Right cardiac atrium (tissue), 5 donors: ENCODE measurements at regions not wholly inside any gene's neighbourhood (a gene's known extent, or its start where the extent isn't known, plus 50 kb on each side); places are given as distances from the start of the nearest gene placed in this dataset.

Experiments used
- ATAC-seq, 2 donors: fragments of 200-7000 bp; cut with Tn5 transposase; one replicate each; pipeline versions ENCODE4 v1.8.0 to v1.9.1; 2020; ENCODE audit warnings: moderate library complexity in 2 of 2, mild to moderate bottlenecking in 1 of 2
- DNase-seq, 3 donors: peaks; one replicate each; pipeline ENCODE4 v3.0.0-alpha.2; 2020
- H3K27ac ChIP-seq: one replicate; pipeline ENCODE4 v1.5.1; 2013; ENCODE audit warnings: mild to moderate bottlenecking, low read length, control low read depth, moderate library complexity
- H3K27me3 ChIP-seq: one replicate; pipeline ENCODE4 v1.6.1; 2013; ENCODE audit not compliant: control insufficient read depth, insufficient read depth
- H3K4me1 ChIP-seq: one replicate; pipeline ENCODE4 v1.6.1; 2013; ENCODE audit warnings: low read length; ENCODE audit not compliant: control insufficient read depth, insufficient read depth
- H3K4me3 ChIP-seq: one replicate; pipeline ENCODE4 v1.5.1; 2013; ENCODE audit warnings: low read length, control low read depth
- H3K9me3 ChIP-seq: one replicate; pipeline ENCODE4 v1.6.1; 2013; ENCODE audit warnings: low read length; ENCODE audit not compliant: control insufficient read depth
- WGBS: extraction: QIAGEN DNeasy Blood & Tissue Kit; methylation state at CpG from one replicate; pipeline ENCODE4 v1.1.7; 2013; 5-methylcytosine and 5-hydroxymethylcytosine counted together
- intact Hi-C, 4 donors: fragments of 100-400 bp; cut with DNase I; formaldehyde crosslinking; loops; one replicate each; pipeline versions ENCODE4 v1.11.0 to v1.14.0; 2022 to 2023
- donor health status: healthy with polysubstance abuse.
- donor health status: DM: no; HTN: yes; CAD: no.
- donor health status: DM: no; HTN: no; CAD: no.
- donor health status: DM: no; HTN: yes; CAD: no; lungs with severe emphysema.
- donor health status: DM: yes; HTN: yes; CAD: no.

DNA sequence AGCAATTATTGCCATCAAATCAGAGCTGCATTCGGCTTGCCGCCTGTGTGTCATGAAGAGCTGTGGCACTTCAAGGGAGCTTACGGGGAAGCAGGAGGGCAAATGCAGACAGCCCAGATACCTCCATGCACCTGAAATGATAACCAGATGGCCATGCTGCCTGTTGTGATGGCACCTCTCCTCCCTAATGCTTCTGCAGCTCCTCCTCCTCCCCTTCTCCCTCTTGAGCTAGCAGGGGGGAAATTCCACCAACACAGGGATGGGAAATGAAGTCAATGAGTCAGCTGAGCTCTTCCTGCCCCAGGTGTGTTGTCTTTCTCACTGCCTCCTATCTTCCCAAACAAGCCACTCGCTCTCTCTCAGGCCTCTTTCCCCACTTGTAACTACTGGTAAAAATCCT lies 565.0 kb downstream of the BCOR start:
- 91% methylated on average over 4 of the region's 4 CpGs for WGBS
- no peak for ATAC-seq

DNA sequence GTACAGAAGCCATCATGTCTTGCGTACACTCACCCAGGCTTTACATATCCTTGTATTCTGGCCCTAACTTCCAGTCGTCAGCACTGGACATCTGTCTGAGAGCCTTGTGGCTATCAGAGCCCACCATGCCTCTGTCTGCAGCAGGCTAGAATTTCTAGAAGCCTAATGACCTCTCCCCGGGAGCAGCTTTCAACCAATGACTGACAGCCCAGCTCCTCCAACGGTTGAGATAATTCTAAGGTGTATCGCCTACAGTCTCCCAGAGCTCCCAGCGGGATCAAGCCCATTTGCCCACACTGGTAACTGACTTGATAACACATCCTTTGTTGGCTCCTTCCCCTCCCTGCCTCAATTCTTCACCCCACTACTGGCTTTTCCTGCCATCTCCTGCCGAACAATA lies 562.8 kb downstream of the BCOR start:
- WGBS = 95% methylated on average over 7 of the region's 7 CpGs

More for the DNA sequence above, 565.0 kb downstream of the BCOR start:
- Histone ChIP-seq H3K27me3 (no peaks in the 10 kb centered on the region), H3K9me3 (no peaks in the 10 kb centered on the region), H3K27ac (no peak overlapping the region), H3K4me3 (no peak overlapping the region), H3K4me1 (no peaks in the 10 kb centered on the region)
- intact Hi-C loops = no loop called here
- no peak for DNase-seq

DNA sequence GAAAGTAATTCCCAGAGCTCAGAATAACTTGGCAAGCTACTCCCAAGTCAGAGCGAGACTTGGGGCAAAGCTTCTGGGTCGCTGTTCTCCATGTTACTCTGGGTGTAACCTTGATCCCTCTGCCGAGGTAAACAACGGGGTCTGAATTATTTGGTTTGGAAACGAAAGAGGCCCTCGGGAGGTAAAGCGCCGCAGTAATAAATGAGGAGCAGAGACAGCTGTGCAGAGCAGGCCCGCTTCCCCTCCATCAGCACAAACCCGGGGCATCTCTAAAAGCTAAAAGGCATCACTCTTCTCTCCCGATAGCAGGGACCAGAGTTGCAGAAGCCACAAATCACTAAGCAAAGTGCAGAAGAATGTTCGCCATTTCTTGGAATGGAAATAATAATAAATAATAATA lies 561.5 kb downstream of the BCOR start:
- DNase-seq (no peak), ATAC-seq (no peak)
- intact Hi-C loops = no loop called here
- WGBS = 54% methylated on average over 12 of the region's 12 CpGs
- no peak overlapping the region for H3K27ac ChIP-seq
- H3K4me3 ChIP-seq = no peak overlapping the region
- H3K9me3 ChIP-seq = no peaks in the 10 kb centered on the region
- H3K4me1 ChIP-seq = no peaks in the 10 kb centered on the region
- H3K27me3 ChIP-seq = no peaks in the 10 kb centered on the region

More for the DNA sequence above, 562.8 kb downstream of the BCOR start:
- no peak overlapping the region for H3K4me3 ChIP-seq
- DNase-seq (no peak), ATAC-seq (no peak)
- no peak overlapping the region for H3K27ac ChIP-seq
- no peaks in the 10 kb centered on the region for H3K9me3 ChIP-seq
- H3K4me1 ChIP-seq = no peaks in the 10 kb centered on the region
- H3K27me3 ChIP-seq = no peaks in the 10 kb centered on the region
- intact Hi-C loops = no loop called here

DNA sequence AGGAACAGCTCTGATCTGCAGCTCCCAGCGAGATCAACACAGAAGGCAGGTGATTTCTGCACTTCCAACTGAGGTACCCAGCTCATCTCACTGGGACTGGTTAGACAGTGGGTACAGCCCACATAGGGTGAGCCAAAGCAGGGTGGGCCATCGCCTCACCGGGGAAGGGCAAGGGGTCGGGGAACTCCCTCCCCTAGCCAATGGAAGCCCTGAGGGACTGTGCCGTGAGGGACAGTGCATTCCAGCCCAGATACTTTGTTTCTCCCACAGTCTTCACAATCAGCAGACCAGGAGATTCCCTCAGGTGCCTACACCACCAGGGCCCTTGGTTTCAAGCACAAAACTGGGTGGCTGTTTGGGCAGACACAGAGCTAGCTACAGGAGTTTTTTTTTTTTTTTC lies 555.9 kb downstream of the BCOR start:
- intact Hi-C loops = no loop called here
- Histone ChIP-seq H3K4me1 (no peaks in the 10 kb centered on the region), H3K9me3 (no peaks in the 10 kb centered on the region), H3K4me3 (no peak overlapping the region), H3K27me3 (no peaks in the 10 kb centered on the region), H3K27ac (no peak overlapping the region)
- WGBS = 80% methylated on average over 5 of the region's 5 CpGs
- DNase-seq (no peak), ATAC-seq (no peak)

DNA sequence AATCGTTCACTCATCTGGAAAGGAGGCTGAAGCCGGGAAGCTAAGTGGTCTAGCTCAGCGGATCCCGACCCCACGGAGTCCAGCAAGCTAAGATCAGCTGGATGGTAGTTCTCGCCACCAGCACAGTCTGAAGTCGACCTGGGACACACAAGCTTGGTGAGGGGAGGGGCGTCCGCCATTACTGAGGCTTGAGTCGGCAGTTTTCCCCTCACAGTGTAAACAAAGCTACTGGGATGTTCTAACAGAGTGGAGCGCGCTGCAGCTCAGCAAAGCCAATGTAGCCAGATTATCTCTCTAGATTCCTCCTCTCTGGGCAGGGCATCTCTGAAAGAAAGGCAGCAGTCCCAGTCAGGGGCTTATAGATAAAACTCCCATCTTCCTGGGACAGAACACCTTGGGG lies 555.4 kb downstream of the BCOR start:
- DNase-seq (no peak), ATAC-seq (no peak)
- WGBS = 85% methylated on average over 12 of the region's 12 CpGs
- no peaks in the 10 kb centered on the region for H3K9me3 ChIP-seq
- no peaks in the 10 kb centered on the region for H3K27me3 ChIP-seq
- H3K4me1 ChIP-seq = no peaks in the 10 kb centered on the region
- H3K27ac ChIP-seq = no peak overlapping the region
- H3K4me3 ChIP-seq = no peak overlapping the region
- intact Hi-C loops = no loop called here

DNA sequence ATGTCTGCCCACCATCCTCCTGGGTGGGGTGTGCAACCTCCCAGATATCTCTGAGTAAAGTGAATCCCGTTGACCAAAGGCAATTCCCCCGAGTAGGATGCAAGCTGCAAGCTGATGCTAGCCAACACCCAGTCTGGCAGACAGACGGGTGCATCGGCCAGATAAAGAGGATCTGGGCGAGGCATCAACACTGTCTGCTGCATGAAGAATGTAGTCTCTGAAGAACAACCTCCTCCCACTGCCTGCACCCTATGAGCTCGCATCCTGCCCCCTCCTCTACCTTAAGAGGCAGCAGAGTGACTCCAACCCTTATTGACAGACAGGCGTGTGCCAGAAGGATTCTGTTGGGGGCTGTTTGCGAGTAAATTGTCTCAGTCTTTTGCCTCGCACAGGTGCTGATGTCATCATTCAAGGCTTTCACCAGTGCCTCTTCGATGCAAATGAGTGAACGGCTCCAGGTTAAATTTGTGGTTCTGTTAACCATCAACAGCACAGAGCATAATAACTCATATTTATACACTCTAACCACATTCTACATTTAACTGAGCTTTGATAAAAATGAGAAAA lies 546.9 kb downstream of the BCOR start:
- WGBS = 47% methylated on average over 11 of the region's 11 CpGs
- H3K27me3 ChIP-seq = no peaks in the 10 kb centered on the region
- intact Hi-C loops = no loop called here
- ATAC-seq (no peak), DNase-seq (no peak)
- peaks cover 1% of the 10 kb centered on the region for H3K4me1 ChIP-seq
- no peaks in the 10 kb centered on the region for H3K9me3 ChIP-seq
- no peak overlapping the region for H3K27ac ChIP-seq
- no peak overlapping the region for H3K4me3 ChIP-seq

DNA sequence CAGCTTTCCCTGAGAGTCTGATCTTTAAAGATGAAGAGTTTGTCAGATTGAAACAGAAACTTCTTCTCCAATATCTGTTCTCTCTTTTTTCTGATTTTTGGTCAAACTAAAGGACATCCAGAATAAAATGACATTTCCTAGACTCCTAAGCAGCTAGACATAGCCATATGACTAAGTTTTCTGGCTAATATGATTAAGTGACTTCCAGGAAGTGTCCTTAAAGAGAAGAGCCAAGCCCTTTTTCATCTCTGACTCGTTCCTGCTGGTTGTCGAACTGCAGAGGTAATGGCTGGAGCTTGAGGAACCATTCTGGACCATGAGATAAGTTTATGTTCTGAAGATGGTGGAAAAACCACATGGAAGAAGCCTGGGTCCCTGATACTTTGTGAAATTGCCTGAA lies 546.0 kb downstream of the BCOR start:
- 33% methylated on average over 2 of the region's 2 CpGs for WGBS
- peaks cover 1% of the 10 kb centered on the region for H3K4me1 ChIP-seq
- no peaks in the 10 kb centered on the region for H3K9me3 ChIP-seq
- DNase-seq (no peak), ATAC-seq (no peak)
- no peaks in the 10 kb centered on the region for H3K27me3 ChIP-seq
- intact Hi-C loops = no loop called here
- no peak overlapping the region for H3K4me3 ChIP-seq
- no peak overlapping the region for H3K27ac ChIP-seq

DNA sequence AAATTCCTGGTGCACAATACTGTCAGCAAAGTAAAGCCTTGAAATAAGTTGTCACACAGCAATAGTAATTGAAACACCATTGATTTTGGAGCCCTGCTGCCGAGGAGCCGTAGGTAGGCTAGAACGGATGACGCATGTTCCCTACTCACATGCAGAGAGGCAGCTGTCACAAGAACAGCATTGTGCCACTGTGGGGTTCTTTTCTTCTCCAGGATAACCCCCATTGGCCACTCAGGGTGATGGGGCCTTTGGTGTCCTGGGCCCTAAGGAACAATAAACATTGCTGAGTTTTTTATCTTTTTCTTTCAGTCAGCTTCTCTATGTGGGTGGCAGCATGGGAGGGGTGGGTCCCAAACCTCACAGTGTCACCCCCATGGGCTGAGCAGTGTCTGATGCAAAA lies 542.3 kb downstream of the BCOR start:
- ATAC-seq (no peak), DNase-seq (no peak)
- Histone ChIP-seq H3K4me1 (peaks cover 1% of the 10 kb centered on the region), H3K27me3 (no peaks in the 10 kb centered on the region), H3K27ac (no peak overlapping the region), H3K4me3 (no peak overlapping the region), H3K9me3 (no peaks in the 10 kb centered on the region)
- intact Hi-C loops = no loop called here
- WGBS = 97% methylated on average over 4 of the region's 4 CpGs

DNA sequence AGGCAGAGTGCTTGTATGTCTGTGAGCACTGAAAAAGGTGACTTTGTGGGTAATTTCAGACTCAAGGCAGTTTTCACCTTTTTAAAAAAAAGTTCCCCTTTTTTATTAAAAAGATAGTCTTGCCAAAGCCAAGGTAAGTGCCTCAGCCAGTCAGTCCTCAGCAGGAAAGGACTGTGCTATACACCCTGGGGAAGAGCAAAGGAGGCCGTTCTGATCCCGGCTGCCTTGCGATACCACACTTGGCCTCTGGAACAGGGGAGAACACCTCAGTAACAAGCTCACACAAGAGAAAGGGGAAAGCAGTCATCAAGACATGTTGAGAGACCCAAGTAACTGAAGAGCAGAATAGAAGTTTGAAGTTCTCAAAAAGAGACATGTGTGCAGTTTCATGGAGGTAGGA lies 541.7 kb downstream of the BCOR start:
- Histone ChIP-seq H3K4me3 (no peak overlapping the region), H3K4me1 (peaks cover 1% of the 10 kb centered on the region), H3K27me3 (no peaks in the 10 kb centered on the region), H3K27ac (no peak overlapping the region), H3K9me3 (no peaks in the 10 kb centered on the region)
- no peak for ATAC-seq
- no peak for DNase-seq
- intact Hi-C loops = no loop called here
- 88% methylated on average over 3 of the region's 3 CpGs for WGBS

DNA sequence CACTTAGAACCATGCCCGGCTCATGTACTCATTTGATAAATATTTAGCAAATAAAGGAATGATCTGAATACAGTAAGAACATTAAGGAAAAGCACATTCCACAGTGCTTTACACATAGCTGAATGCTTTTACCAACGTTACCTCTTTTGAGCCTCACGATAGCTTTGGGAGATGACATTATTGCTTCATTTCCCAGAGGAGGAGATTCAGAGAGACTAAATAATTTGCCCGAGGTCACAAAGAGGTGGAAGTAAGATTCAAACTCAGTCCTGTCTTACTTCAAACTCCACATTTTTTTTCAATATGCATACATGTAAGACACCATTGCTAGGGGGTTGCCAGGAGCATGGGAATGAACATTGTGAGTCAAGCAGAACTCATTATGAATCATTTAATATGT lies 538.5 kb downstream of the BCOR start:
- WGBS = 87% methylated on average over 4 of the region's 4 CpGs
- Histone ChIP-seq H3K27me3 (no peaks in the 10 kb centered on the region), H3K9me3 (no peaks in the 10 kb centered on the region), H3K4me1 (no peaks in the 10 kb centered on the region), H3K27ac (no peak overlapping the region), H3K4me3 (no peak overlapping the region)
- no peak for DNase-seq
- ATAC-seq = no peak
- intact Hi-C loops = no loop called here

DNA sequence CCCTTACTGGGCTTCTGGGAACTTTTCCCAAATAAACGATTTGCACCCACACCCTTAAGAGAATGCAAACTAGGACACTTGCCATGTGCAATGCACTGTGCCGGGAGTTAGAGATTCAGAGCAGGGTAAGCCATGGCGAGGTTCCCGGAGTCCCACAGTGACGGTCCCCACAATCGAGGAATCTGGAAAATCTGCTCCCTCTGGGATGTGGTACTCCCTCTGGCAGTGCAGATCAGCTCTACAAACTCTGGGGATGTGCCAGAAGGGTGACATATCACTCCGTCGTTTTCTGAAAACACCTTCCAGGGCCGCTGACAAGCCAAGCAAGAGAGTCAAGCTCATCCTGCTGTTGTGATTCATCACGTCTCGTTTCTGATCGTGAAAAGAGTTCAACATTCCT lies 537.5 kb downstream of the BCOR start:
- no peak for DNase-seq
- H3K4me3 ChIP-seq = no peak overlapping the region
- ATAC-seq = no peak
- no peaks in the 10 kb centered on the region for H3K9me3 ChIP-seq
- 54% methylated on average over 12 of the region's 12 CpGs for WGBS
- intact Hi-C loops = no loop called here
- no peak overlapping the region for H3K27ac ChIP-seq
- no peaks in the 10 kb centered on the region for H3K4me1 ChIP-seq
- no peaks in the 10 kb centered on the region for H3K27me3 ChIP-seq

DNA sequence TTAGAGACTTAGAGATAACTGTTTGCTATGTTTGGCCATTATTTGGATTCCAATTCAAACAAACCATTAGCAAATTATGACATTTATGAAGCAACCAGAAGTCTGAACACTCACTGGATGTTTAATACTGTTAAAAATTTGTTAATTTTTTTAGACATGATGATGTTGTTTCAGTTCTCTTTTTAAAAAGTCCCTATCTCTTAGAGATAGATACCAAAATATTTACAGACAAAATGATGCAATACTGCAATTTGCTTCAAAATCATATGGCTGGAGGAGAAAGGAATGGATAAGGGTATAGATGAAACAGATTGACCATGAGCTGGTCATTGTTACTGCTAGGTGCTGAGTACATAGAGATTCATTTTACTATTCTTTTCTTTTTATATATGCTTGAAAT lies 534.6 kb downstream of the BCOR start:
- Histone ChIP-seq H3K9me3 (no peaks in the 10 kb centered on the region), H3K4me3 (no peak overlapping the region), H3K4me1 (no peaks in the 10 kb centered on the region), H3K27ac (no peak overlapping the region), H3K27me3 (no peaks in the 10 kb centered on the region)
- DNase-seq (no peak), ATAC-seq (no peak)
- intact Hi-C loops = no loop called here
